Neural progenitor cell (in vitro differentiated cells): ENCODE measurements at regions not wholly inside any gene's neighbourhood (a gene's known extent, or its start where the extent isn't known, plus 50 kb on each side); places are given as distances from the start of the nearest gene placed in this dataset.

ENCODE experiments used
- DNase-seq: peaks from one replicate; pipeline ENCODE4 v3.0.0-alpha.2; 2016; ENCODE audit warnings: low spot score
- H2AFZ ChIP-seq: fragments of 200-600 bp; sonication (generic); replicated peaks from 2 replicates; pipeline ENCODE4 v1.6.1; 2016; ENCODE audit warnings: antibody characterized with exemption
- H3F3A ChIP-seq: fragments of 200-600 bp; sonication (generic); 2 replicates; pipeline ENCODE4 v1.6.1; 2016; ENCODE audit warnings: antibody characterized with exemption, low read depth
- H3K27ac ChIP-seq: fragments of 200-600 bp; sonication (generic); 2 replicates; pipeline ENCODE4 v1.5.1; 2016; ENCODE audit warnings: mild to moderate bottlenecking
- H3K27me3 ChIP-seq: fragments of 200-600 bp; sonication (generic); 2 replicates; pipeline ENCODE4 v1.6.1; 2016; ENCODE audit warnings: mild to moderate bottlenecking, moderate library complexity
- H3K36me3 ChIP-seq: fragments of 200-600 bp; sonication (generic); 2 replicates; pipeline ENCODE4 v1.5.1; 2016
- H3K4me1 ChIP-seq: fragments of 200-600 bp; sonication (generic); 2 replicates; pipeline ENCODE4 v1.6.1; 2016; ENCODE audit warnings: mixed run types
- H3K4me2 ChIP-seq: fragments of 200-600 bp; sonication (generic); 2 replicates; pipeline ENCODE4 v1.6.1; 2016
- H3K4me3 ChIP-seq: fragments of 200-600 bp; sonication (generic); 2 replicates; pipeline ENCODE4 v1.5.1; 2016
- H3K79me2 ChIP-seq: fragments of 200-600 bp; sonication (generic); 2 replicates; pipeline ENCODE4 v1.6.1; 2016; ENCODE audit warnings: low read depth
- H3K9ac ChIP-seq: fragments of 200-600 bp; sonication (generic); 2 replicates; pipeline ENCODE4 v1.6.1; 2016
- H3K9me3 ChIP-seq: fragments of 200-600 bp; sonication (generic); 2 replicates; pipeline ENCODE4 v1.5.1; 2016; ENCODE audit warnings: low read depth
- H4K20me1 ChIP-seq: fragments of 200-600 bp; sonication (generic); 2 replicates; pipeline ENCODE4 v1.6.1; 2016; ENCODE audit warnings: low read depth
- H3K27ac Mint-ChIP-seq: 3 replicates; pipeline ENCODE4 v1.8.0; 2021; ENCODE audit warnings: mixed read lengths
- H3K27me3 Mint-ChIP-seq: 2 replicates; pipeline ENCODE4 v1.8.0; 2022; ENCODE audit warnings: low read depth, mild to moderate bottlenecking, inconsistent platforms, moderate library complexity, mixed read lengths; ENCODE audit not compliant: insufficient read depth
- H3K36me3 Mint-ChIP-seq: 3 replicates; pipeline ENCODE4 v1.8.0; 2021; ENCODE audit warnings: mixed read lengths
- H3K4me1 Mint-ChIP-seq: 3 replicates; pipeline ENCODE4 v1.8.0; 2021; ENCODE audit warnings: mixed read lengths
- H3K4me3 Mint-ChIP-seq: 3 replicates; pipeline ENCODE4 v1.8.0; 2021; ENCODE audit warnings: mild to moderate bottlenecking, moderate library complexity, mixed read lengths
- H3K9me3 Mint-ChIP-seq: 3 replicates; pipeline ENCODE4 v1.8.0; 2020; ENCODE audit warnings: mixed read lengths
- EZH2 ChIP-seq: fragments of 200-600 bp; sonication (generic); IDR thresholded peaks from 2 replicates; pipeline ENCODE4 v1.6.1; 2017; ENCODE audit warnings: antibody characterized with exemption, mild to moderate bottlenecking, moderate library complexity
- EZH2phosphoT487 ChIP-seq: fragments of 200-600 bp; sonication (generic); IDR thresholded peaks from 2 replicates; pipeline ENCODE4 v1.6.1; 2017; ENCODE audit warnings: antibody characterized with exemption
- TF ChIP-seq, protein P1 (sequence below): fragments of 200-600 bp; sonication (generic); IDR thresholded peaks from 2 replicates; pipeline ENCODE4 v1.5.1; 2017; ENCODE audit warnings: antibody characterized with exemption, mild to moderate bottlenecking

DNA sequence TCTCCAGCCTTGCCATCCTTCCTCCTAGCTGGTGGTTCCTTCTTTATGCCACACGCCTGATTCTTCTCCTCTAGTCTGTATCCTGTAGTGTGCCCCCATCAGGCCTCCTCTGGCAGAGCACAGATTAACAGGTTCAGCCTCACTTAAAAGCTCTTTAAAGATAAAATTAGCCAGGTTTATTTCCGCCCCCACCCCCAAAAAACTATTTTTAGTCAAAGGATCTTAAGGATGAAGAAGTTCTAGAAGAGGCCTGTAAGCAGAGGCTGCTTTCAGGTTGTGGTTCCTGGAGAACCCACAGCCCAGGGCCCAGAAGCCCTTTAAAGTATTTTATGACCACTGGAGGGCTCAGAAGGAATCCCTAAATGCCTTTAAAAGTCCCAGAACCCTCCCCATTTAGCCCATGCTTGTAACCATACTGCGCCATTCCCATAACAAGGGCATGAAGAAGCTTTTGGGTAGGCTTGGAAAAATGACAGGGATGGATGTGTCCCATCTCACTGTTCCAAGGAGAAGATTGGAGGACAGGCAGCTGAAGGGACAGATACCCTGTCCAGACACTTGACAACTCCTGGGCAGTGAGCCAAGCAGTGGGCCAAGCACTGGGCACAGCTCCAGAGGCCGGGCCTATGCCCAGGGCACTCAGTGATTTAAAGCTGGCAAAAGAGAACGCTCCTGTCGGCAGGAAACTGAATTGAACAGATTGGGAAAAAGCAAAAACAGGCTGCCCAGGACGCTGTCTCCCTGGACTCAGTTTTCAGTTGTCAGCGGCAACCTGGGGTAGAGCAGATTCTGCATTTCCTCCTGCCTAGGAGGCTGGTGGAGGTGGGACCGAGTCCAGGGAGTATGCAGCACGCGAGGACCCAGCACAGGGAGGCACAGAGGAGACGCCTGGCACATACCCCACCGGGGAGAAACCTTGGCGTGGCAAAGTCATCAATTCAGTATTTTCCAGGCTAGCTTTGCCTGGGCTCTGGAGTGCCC lies 106.3 kb upstream of the SSBP2 start:
- Histone ChIP-seq H3K4me2 (no peak overlapping the region), H3K36me3 (no peaks in the 10 kb centered on the region), H3F3A (peaks cover 22% of the 10 kb centered on the region), H3K9ac (no peak overlapping the region), H3K4me3 (no peak overlapping the region), H2AFZ (peak overlapping the region; percentile 83), H3K9me3 (no peaks in the 10 kb centered on the region), H3K27ac (no peak overlapping the region), H3K79me2 (no peaks in the 10 kb centered on the region), H4K20me1 (no peaks in the 10 kb centered on the region), H3K27me3 (no peaks in the 10 kb centered on the region), H3K4me1 (peaks cover 46% of the 10 kb centered on the region)
- Mint-ChIP-seq H3K9me3 (no peaks in the 10 kb centered on the region), H3K27me3 (no peaks in the 10 kb centered on the region), H3K36me3 (no peaks in the 10 kb centered on the region), H3K4me3 (no peak overlapping the region), H3K4me1 (peaks cover 49% of the 10 kb centered on the region), H3K27ac (peak overlapping the region; percentile 27)
- peak; percentile 52 for DNase-seq
- TF ChIP-seq EZH2: no peak
- TF ChIP-seq, protein P1, sequence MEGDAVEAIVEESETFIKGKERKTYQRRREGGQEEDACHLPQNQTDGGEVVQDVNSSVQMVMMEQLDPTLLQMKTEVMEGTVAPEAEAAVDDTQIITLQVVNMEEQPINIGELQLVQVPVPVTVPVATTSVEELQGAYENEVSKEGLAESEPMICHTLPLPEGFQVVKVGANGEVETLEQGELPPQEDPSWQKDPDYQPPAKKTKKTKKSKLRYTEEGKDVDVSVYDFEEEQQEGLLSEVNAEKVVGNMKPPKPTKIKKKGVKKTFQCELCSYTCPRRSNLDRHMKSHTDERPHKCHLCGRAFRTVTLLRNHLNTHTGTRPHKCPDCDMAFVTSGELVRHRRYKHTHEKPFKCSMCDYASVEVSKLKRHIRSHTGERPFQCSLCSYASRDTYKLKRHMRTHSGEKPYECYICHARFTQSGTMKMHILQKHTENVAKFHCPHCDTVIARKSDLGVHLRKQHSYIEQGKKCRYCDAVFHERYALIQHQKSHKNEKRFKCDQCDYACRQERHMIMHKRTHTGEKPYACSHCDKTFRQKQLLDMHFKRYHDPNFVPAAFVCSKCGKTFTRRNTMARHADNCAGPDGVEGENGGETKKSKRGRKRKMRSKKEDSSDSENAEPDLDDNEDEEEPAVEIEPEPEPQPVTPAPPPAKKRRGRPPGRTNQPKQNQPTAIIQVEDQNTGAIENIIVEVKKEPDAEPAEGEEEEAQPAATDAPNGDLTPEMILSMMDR: peak; percentile 63

DNA sequence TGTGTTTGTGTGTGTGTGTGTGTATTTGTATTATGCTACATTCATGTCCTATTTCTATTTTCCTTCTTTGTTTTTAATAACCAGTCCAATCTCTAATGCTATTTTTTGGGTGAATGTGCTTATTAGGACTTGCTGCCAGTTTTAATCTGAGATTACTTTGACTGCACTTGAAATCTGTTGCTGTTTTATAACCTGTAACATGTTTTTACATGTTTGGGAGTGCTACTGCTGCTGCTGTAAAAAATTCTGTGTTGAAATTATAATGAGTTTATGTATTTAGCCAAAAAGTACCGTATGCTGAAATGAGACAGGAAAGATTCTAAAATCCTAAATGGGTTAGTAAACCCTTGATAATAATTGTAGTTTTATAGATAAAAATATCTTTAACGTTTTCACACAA lies 104.7 kb upstream of the SSBP2 start:
- Histone ChIP-seq H3K27ac (no peak overlapping the region), H3K9ac (no peak overlapping the region), H2AFZ (no peak overlapping the region), H3K79me2 (no peaks in the 10 kb centered on the region), H3K4me2 (no peak overlapping the region), H3F3A (peaks cover 37% of the 10 kb centered on the region), H3K4me3 (no peak overlapping the region), H3K27me3 (no peaks in the 10 kb centered on the region), H3K9me3 (no peaks in the 10 kb centered on the region), H4K20me1 (no peaks in the 10 kb centered on the region), H3K4me1 (peaks cover 57% of the 10 kb centered on the region), H3K36me3 (no peaks in the 10 kb centered on the region)
- no peak for TF ChIP-seq EZH2
- TF ChIP-seq EZH2phosphoT487: no peak
- TF ChIP-seq, protein P1: no peak
- H3K27ac Mint-ChIP-seq: no peak overlapping the region
- H3K27me3 Mint-ChIP-seq: peaks cover 11% of the 10 kb centered on the region
- no peak overlapping the region for H3K4me3 Mint-ChIP-seq
- H3K4me1 Mint-ChIP-seq: peaks cover 61% of the 10 kb centered on the region
- H3K9me3 Mint-ChIP-seq: no peaks in the 10 kb centered on the region
- H3K36me3 Mint-ChIP-seq: no peaks in the 10 kb centered on the region
- no peak for DNase-seq

DNA sequence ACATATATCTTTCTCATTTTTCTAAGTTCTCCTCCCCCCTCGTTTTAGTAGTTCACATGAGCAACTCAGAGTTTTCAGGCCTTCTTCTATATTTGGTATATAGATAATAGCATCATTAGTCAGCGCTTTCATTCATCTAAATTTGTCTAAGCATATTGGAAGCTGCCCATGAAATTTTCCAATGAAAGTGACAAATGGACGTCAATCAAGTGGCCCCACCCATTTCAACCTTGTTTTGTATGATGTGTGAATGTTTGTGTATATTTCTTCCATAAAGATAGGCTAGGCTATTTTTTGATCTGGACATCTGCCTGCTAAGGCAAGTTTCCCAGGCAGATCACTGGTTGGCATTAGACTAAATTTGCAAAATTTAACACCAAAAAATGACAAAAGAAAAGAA lies 104.0 kb upstream of the SSBP2 start:
- Histone ChIP-seq H3F3A (peaks cover 44% of the 10 kb centered on the region), H3K36me3 (no peaks in the 10 kb centered on the region), H3K4me1 (peaks cover 63% of the 10 kb centered on the region), H3K9ac (no peak overlapping the region), H3K4me2 (no peak overlapping the region), H3K4me3 (no peak overlapping the region), H3K27ac (no peak overlapping the region), H4K20me1 (no peaks in the 10 kb centered on the region), H3K79me2 (no peaks in the 10 kb centered on the region), H3K27me3 (no peaks in the 10 kb centered on the region), H2AFZ (no peak overlapping the region), H3K9me3 (no peaks in the 10 kb centered on the region)
- H3K9me3 Mint-ChIP-seq: no peaks in the 10 kb centered on the region
- no peak overlapping the region for H3K4me3 Mint-ChIP-seq
- peaks cover 12% of the 10 kb centered on the region for H3K27me3 Mint-ChIP-seq
- DNase-seq: no peak
- peaks cover 68% of the 10 kb centered on the region for H3K4me1 Mint-ChIP-seq
- H3K36me3 Mint-ChIP-seq: no peaks in the 10 kb centered on the region
- TF ChIP-seq EZH2phosphoT487 (no peak), EZH2 (no peak)
- TF ChIP-seq, protein P1: no peak
- H3K27ac Mint-ChIP-seq: no peak overlapping the region
